Breast epithelium (tissue), 4 donors: ENCODE measurements at regions not wholly inside any gene's neighbourhood (a gene's known extent, or its start where the extent isn't known, plus 50 kb on each side); places are given as distances from the start of the nearest gene placed in this dataset.

Experiments
- DNase-seq, 2 donors: peaks; one replicate each; pipeline ENCODE4 v3.0.0-alpha.2; 2019; ENCODE audit warnings: low spot score in 2 of 2
- H3K27ac ChIP-seq, 2 donors: fragments of 200-600 bp; sonication (generic) in 1 of 2; one replicate each; pipeline ENCODE4 v1.5.1; 2016 to 2019; ENCODE audit warnings: mild to moderate bottlenecking in 1 of 2
- H3K27me3 ChIP-seq, 2 donors: fragments of 200-600 bp; sonication (generic) in 1 of 2; one replicate each; pipeline versions ENCODE4 v1.5.1 to v1.6.0; 2017 to 2019; ENCODE audit warnings: control low read depth in 1 of 2, mild to moderate bottlenecking in 1 of 2
- H3K36me3 ChIP-seq: fragments of 200-600 bp; one replicate; pipeline ENCODE4 v1.5.1; 2019
- H3K4me1 ChIP-seq, 2 donors: fragments of 200-600 bp; sonication (generic); one replicate each; pipeline ENCODE4 v1.5.1; 2016 to 2019; ENCODE audit warnings: control low read depth in 1 of 2
- H3K4me3 ChIP-seq, 3 donors: fragments of 200-600 bp; sonication (generic); 1 replicate in 2 of 3; 2 replicates in 1 of 3; pipeline ENCODE4 v1.5.1; 2016 to 2019; ENCODE audit warnings: mild to moderate bottlenecking in 3 of 3, moderate library complexity in 2 of 3
- H3K9me3 ChIP-seq, 2 donors: fragments of 200-600 bp; sonication (generic) in 1 of 2; one replicate each; pipeline ENCODE4 v1.5.1; 2016 to 2019; ENCODE audit warnings: control low read depth in 1 of 2
- POLR2A ChIP-seq: fragments of 450-650 bp; IDR thresholded peaks from one replicate; pipeline ENCODE4 v1.6.1; 2016; ENCODE audit warnings: antibody characterized with exemption, mild to moderate bottlenecking, moderate library complexity
- POLR2AphosphoS5 ChIP-seq, 3 donors: sonication (generic); formaldehyde crosslinking; IDR thresholded peaks; one replicate each; pipeline ENCODE4 v1.6.1; 2017; ENCODE audit warnings: antibody characterized with exemption in 3 of 3
- intact Hi-C: fragments of 100-400 bp; cut with DNase I; formaldehyde crosslinking; loops from one replicate; pipeline ENCODE4 v1.15.1; 2023; ENCODE audit warnings: low total_unique reads
- TF ChIP-seq, protein P1 (sequence below), 3 donors: fragments of 450-650 bp; IDR thresholded peaks; one replicate each; pipeline ENCODE4 v1.5.1; 2016 to 2017; ENCODE audit warnings: antibody characterized with exemption in 3 of 3, mild to moderate bottlenecking in 3 of 3, moderate library complexity in 3 of 3

DNA sequence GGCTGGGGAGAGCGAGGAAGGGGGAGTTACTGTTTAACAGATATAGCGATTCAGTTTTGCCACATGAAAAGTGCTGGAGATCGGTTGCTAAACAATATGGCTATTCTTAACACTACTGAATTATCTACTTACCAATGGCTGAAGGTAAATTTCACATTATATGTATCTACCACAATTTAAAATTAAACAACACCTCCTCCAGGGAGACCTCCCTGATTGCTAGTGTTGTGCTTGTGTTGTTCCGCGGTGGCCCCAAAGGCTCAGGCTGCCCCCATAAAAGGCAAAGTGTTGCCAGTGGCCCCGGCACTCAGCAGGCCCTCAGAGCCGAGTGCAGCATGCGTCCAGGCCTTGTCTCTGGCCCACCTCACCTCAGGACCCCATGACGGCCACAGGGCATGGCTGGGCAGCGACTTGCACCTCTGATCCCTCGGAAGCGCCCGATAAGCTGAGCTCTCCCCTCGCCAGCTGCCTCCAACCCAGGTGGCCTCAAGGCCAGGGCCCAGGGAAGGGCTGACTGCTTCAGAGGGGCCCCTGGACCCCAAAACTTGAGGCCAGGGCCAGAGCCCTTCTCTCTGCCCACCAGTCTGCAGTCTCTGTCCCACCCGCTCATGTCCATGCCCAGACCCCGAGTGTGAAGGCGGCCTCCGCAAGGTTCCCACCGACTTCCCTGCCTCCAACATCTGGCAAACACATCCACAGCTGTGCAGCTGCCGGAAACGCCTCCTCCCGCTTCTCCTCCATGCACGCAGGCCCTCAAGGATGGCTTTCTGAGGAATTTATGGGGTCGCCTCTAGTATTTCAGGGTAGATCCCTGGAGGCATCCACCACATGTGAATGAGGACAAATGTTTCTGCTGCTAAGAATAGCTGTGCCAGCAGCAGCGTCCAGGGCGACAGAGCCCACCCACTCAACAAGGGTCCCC, 60.0 kb downstream of the NCOR2 start:
- Histone ChIP-seq H3K4me1 (peaks cover 33 to 65% of the 10 kb centered on the region in 2 donors), H3K27ac (peak overlapping the region; percentile 92), H3K4me3 (peak overlapping the region in 1 of 3 donors; percentile 20), H3K9me3 (no peaks in the 10 kb centered on the region), H3K36me3 (no peaks in the 10 kb centered on the region), H3K27me3 (no peaks in the 10 kb centered on the region)
- intact Hi-C loops, result no loop called here
- TF ChIP-seq POLR2AphosphoS5 (IDR thresholded peaks at IDR 0.05) (peak in 1 of 3 donors; percentile 13), POLR2A (no peak)
- no peak for DNase-seq

DNA sequence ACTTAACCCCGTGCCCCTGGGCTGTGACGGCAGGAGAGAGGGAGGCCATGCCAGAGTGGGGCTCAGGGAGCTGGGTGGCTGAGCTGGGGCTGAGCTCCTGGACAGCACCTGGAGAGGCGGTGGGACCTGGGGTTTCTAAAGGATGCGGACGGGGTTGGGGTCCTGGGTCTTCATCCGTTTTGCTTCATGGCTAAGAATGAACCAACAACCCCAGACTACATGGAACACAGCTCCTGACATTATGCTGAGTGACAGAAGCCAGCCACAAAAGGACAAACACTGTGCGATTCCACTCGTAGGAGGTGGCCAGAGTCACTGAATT, 60.6 kb downstream of the NCOR2 start:
- intact Hi-C loops, result no loop called here
- no peak for DNase-seq
- H3K4me3 ChIP-seq, result peak overlapping the region; percentile 9 to 50 (median 32)
- no peaks in the 10 kb centered on the region for H3K36me3 ChIP-seq
- peak overlapping the region; percentile 92 for H3K27ac ChIP-seq
- H3K4me1 ChIP-seq, result peaks cover 33 to 69% of the 10 kb centered on the region in 2 donors
- H3K27me3 ChIP-seq, result no peaks in the 10 kb centered on the region
- no peaks in the 10 kb centered on the region for H3K9me3 ChIP-seq
- TF ChIP-seq POLR2A, result no peak
- no peak for TF ChIP-seq POLR2AphosphoS5 (IDR thresholded peaks at IDR 0.05)
- TF ChIP-seq, protein P1, sequence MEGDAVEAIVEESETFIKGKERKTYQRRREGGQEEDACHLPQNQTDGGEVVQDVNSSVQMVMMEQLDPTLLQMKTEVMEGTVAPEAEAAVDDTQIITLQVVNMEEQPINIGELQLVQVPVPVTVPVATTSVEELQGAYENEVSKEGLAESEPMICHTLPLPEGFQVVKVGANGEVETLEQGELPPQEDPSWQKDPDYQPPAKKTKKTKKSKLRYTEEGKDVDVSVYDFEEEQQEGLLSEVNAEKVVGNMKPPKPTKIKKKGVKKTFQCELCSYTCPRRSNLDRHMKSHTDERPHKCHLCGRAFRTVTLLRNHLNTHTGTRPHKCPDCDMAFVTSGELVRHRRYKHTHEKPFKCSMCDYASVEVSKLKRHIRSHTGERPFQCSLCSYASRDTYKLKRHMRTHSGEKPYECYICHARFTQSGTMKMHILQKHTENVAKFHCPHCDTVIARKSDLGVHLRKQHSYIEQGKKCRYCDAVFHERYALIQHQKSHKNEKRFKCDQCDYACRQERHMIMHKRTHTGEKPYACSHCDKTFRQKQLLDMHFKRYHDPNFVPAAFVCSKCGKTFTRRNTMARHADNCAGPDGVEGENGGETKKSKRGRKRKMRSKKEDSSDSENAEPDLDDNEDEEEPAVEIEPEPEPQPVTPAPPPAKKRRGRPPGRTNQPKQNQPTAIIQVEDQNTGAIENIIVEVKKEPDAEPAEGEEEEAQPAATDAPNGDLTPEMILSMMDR (IDR thresholded peaks at IDR 0.05), result no peak

DNA sequence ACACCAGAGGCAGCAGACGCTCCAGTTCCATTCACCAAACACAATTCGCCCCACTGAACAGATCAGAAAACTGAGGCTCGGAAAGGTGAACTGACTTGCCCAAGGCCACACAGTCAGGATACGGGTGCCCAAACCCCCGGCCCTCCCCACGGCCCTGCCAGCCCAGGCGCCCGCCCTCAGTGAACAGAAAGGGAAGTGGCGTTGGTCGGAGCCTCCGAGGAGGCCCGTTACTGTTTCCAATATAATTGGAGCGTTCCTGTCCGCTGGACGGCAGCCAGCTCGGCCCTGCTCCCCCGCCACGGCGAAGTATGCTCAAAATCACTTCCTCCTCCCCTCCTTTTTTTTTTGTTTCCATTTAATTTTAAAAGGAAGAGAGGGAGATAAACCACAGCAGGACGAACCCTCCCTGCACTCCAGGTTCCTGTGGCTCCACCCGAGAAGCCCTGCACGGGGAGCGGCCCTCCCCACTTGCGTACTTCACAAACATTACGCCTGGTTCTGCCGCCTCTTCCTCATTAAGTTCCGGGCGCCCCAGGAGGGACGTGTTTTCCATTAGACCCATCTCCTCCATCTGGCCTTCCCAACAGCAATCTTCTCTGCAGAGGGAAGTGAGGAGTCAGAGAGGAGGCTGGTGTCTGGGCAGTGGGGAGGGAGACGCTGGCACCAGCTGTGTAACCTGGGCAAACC, 61.1 kb downstream of the NCOR2 start:
- H3K27me3 ChIP-seq, result no peaks in the 10 kb centered on the region
- intact Hi-C loops, result no loop called here
- peak overlapping the region; percentile 9 to 50 (median 32) for H3K4me3 ChIP-seq
- TF ChIP-seq POLR2A (no peak), POLR2AphosphoS5 (IDR thresholded peaks at IDR 0.05) (peak in 1 of 3 donors; percentile 67)
- peak overlapping the region; percentile 92 for H3K27ac ChIP-seq
- H3K4me1 ChIP-seq, result peaks cover 33 to 74% of the 10 kb centered on the region in 2 donors
- H3K36me3 ChIP-seq, result no peaks in the 10 kb centered on the region
- no peaks in the 10 kb centered on the region for H3K9me3 ChIP-seq
- DNase-seq, result peak in 1 of 2 donors; percentile 64

DNA sequence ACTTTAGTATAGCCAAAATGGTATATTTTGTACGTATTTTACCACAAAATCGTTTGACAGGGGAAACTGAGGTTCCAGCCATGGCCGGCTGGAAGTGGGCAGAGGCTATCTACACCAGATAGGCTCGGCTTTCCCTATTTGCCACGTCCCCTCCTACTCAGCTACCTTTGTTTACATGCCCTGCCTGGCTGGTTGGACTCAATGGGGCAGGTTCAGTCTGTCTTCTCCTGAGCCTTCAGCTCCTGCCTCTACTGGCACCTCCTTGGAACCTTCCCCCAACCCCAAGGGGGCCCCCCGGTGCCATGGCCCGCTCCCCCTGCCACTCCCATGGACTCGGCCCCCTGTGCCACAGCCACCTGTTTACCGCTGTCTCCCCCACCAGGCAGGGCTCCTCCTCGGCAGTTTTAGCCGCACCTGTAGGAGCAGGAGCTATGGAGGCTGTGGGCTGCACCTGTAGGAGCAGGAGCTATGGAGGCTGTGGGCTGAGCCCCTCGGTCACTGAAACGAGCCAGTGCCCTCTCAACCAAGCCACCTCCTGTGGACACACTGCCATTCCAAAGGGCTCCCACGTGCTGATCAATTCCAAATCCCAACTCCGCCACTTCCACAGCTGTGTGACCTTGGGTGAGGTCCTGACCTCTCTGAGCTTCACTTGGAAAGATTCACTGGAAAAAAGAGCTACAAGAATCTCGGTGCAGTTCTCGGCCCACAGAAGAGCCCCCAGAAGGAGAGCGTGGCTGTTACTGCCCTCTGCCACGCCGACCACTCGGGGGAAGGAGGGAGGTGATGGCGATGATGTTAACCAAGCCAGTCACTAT, 62.2 kb downstream of the NCOR2 start:
- TF ChIP-seq POLR2A (no peak), POLR2AphosphoS5 (IDR thresholded peaks at IDR 0.05) (no peak)
- TF ChIP-seq, protein P1 (IDR thresholded peaks at IDR 0.05), result no peak
- intact Hi-C loops, result no loop called here
- Histone ChIP-seq H3K9me3 (no peaks in the 10 kb centered on the region), H3K27ac (peak overlapping the region; percentile 92), H3K27me3 (no peaks in the 10 kb centered on the region), H3K4me3 (no peak overlapping the region), H3K36me3 (no peaks in the 10 kb centered on the region), H3K4me1 (peaks cover 31 to 72% of the 10 kb centered on the region in 2 donors)
- DNase-seq, result no peak

DNA sequence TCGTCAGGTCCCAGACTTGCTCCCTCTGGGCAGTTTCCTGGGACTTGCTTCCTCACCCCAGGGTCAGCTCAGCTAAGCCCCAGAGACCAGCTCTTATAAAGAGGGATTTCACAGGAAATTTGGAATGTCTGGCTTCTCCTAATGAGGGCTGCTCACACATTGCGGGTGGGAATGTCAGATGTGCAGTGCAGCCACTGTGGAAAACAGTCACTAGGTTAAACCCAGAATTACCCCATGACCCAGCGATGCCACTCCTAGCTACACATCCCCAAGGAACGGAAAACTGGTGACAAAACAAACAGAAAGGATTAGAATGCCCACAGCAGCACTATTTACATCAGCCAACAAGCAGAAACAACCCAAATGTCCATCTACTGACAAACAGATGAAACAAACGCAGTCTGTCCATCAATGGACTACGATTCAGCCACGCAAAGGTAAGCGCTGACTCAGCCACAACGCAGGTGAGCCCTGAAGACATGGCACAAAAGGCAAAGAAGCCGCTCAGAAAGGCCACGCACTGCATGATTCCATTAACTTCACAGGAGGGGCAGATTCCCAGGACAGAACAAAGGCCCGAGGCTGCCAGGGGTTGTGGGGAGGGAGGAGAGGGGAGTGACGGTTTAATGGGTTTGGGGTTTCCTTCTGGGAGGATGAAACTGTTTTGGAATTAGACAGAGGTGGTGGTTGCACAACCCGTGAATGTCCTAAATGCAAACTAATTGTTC, 63.0 kb downstream of the NCOR2 start:
- Histone ChIP-seq H3K4me3 (no peak overlapping the region), H3K27me3 (no peaks in the 10 kb centered on the region), H3K4me1 (peaks cover 26 to 68% of the 10 kb centered on the region in 2 donors), H3K36me3 (no peaks in the 10 kb centered on the region), H3K9me3 (no peaks in the 10 kb centered on the region), H3K27ac (peak overlapping the region; percentile 92)
- TF ChIP-seq POLR2AphosphoS5 (IDR thresholded peaks at IDR 0.05), result no peak
- intact Hi-C loops, result no loop called here
- no peak for DNase-seq

DNA sequence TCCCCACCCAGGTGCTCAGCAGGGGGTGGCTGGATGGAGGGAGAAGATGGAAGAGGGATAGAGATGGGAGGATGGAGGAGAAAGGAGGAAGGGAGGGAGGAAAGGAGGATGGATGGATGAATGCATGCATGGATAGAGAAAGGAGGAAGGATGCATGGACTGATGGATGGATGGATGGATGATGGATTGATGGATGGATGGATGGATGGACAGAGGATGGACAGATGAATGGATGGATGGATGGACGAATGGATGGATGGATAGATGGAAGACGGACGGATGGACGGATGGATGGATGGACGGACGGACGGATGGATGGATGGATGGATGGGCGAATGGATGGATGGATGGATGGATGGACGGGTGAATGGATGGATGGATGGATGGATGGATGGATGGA, 64.1 kb downstream of the NCOR2 start:
- Histone ChIP-seq H3K27me3 (no peaks in the 10 kb centered on the region), H3K4me3 (no peak overlapping the region), H3K27ac (peak overlapping the region in 1 of 2 donors; percentile 82), H3K9me3 (no peaks in the 10 kb centered on the region), H3K36me3 (no peaks in the 10 kb centered on the region), H3K4me1 (peaks cover 26 to 58% of the 10 kb centered on the region in 2 donors)
- no peak for DNase-seq
- intact Hi-C loops, result no loop called here
- TF ChIP-seq POLR2AphosphoS5 (IDR thresholded peaks at IDR 0.05), result no peak
